Tibial nerve (tissue), 4 donors: ENCODE measurements at regions not wholly inside any gene's neighbourhood (a gene's known extent, or its start where the extent isn't known, plus 50 kb on each side); places are given as distances from the start of the nearest gene placed in this dataset.

ENCODE experiments used
- DNase-seq, 2 donors: peaks; one replicate each; pipeline ENCODE4 v3.0.0-alpha.2; 2019; ENCODE audit warnings: low spot score in 2 of 2
- H3K27ac ChIP-seq, 4 donors: fragments of 200-600 bp; sonication (generic) in 3 of 4; one replicate each; pipeline ENCODE4 v1.5.1; 2017 to 2019; ENCODE audit warnings: mild to moderate bottlenecking in 1 of 4
- H3K27me3 ChIP-seq, 2 donors: fragments of 200-600 bp; sonication (generic) in 1 of 2; one replicate each; pipeline versions ENCODE4 v1.5.1 to v1.6.0; 2017 to 2019
- H3K36me3 ChIP-seq, 3 donors: fragments of 200-600 bp; sonication (generic); one replicate each; pipeline ENCODE4 v1.5.1; 2018 to 2019
- H3K4me1 ChIP-seq, 4 donors: fragments of 200-600 bp; sonication (generic) in 3 of 4; one replicate each; pipeline ENCODE4 v1.5.1; 2017 to 2019
- H3K4me3 ChIP-seq, 4 donors: fragments of 200-600 bp; sonication (generic) in 3 of 4; one replicate each; pipeline ENCODE4 v1.5.1; 2017 to 2019; ENCODE audit warnings: mild to moderate bottlenecking in 1 of 4, moderate library complexity in 1 of 4
- H3K9me3 ChIP-seq, 4 donors: fragments of 200-600 bp; sonication (generic) in 3 of 4; one replicate each; pipeline ENCODE4 v1.5.1; 2017 to 2019
- EP300 ChIP-seq, 2 donors: sonication (generic); formaldehyde crosslinking; IDR thresholded peaks; one replicate each; pipeline ENCODE4 v1.6.1; 2017; ENCODE audit warnings: antibody characterized with exemption in 2 of 2, mild to moderate bottlenecking in 1 of 2
- POLR2A ChIP-seq, 2 donors: fragments of 450-650 bp; IDR thresholded peaks; one replicate each; pipeline ENCODE4 v1.6.1; 2017; ENCODE audit warnings: antibody characterized with exemption in 2 of 2, mild to moderate bottlenecking in 2 of 2, moderate library complexity in 2 of 2
- WGBS, 2 donors: methylation state at CpG; one replicate each; pipeline ENCODE4 v1.1.5; 2018; 5-methylcytosine and 5-hydroxymethylcytosine counted together
- TF ChIP-seq, protein P1 (sequence below), 5 experiments: fragments of 200-600 bp in 3 of 5; fragments of 450-650 bp in 2 of 5; sonication (generic) in 3 of 5; IDR thresholded peaks; one replicate each; pipeline ENCODE4 v1.5.1; 2016 to 2019; ENCODE audit warnings: antibody characterized with exemption in 5 of 5, mild to moderate bottlenecking in 3 of 5, moderate library complexity in 2 of 5

DNA sequence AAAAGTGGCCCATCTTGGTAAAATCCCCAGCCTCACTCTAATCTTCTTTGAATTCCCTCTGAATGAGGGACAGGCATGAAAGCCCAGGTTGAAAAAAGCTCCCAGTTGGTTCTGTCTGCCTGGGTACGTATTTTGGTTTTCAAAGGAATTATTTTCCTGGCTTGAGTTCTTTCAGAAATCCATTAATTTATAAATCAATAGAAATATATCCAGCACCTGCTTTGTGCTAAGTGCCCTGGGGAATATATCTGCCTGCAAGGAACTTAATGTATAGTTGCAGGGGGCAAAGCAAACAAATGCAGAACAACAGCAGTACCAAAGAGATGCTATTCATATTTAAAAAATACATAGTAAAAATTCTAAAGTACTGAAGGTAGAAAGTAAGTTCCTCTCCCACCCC lies 362.7 kb downstream of the REEP3 start:
- H3K36me3 ChIP-seq: no peaks in the 10 kb centered on the region
- 81 to 97% methylated on average over 1 of the region's 1 CpG for WGBS, 2 donors
- TF ChIP-seq, protein P1, sequence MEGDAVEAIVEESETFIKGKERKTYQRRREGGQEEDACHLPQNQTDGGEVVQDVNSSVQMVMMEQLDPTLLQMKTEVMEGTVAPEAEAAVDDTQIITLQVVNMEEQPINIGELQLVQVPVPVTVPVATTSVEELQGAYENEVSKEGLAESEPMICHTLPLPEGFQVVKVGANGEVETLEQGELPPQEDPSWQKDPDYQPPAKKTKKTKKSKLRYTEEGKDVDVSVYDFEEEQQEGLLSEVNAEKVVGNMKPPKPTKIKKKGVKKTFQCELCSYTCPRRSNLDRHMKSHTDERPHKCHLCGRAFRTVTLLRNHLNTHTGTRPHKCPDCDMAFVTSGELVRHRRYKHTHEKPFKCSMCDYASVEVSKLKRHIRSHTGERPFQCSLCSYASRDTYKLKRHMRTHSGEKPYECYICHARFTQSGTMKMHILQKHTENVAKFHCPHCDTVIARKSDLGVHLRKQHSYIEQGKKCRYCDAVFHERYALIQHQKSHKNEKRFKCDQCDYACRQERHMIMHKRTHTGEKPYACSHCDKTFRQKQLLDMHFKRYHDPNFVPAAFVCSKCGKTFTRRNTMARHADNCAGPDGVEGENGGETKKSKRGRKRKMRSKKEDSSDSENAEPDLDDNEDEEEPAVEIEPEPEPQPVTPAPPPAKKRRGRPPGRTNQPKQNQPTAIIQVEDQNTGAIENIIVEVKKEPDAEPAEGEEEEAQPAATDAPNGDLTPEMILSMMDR (IDR thresholded peaks at IDR 0.05): no peak
- TF ChIP-seq EP300 (IDR thresholded peaks at IDR 0.05): no peak
- no peak for TF ChIP-seq POLR2A (IDR thresholded peaks at IDR 0.05)

DNA sequence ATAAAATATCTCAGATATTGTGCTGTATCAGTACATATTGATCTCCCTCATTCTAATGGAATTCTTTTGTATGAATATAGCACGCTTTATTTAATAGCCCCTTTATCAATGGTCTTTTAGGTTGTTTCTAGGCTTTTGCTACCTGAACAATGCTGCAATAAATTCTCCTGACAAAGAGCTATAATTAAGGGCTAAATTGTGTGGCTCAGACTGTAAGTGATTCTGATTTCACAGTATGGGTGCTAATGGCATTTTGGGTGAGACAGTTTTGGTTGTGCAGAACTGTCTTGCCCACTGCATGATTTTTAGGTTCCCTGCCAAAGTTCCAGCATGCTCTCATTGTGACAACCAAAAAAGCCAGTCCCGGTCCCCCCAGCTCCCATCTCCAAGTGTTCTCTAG lies 363.2 kb downstream of the REEP3 start:
- no peak for DNase-seq
- Histone ChIP-seq H3K36me3 (no peaks in the 10 kb centered on the region), H3K4me3 (no peak overlapping the region), H3K4me1 (no peaks in the 10 kb centered on the region), H3K27me3 (no peaks in the 10 kb centered on the region), H3K9me3 (peaks cover 0 to 7% (median 0%) of the 10 kb centered on the region in 4 donors), H3K27ac (no peak overlapping the region)
- TF ChIP-seq POLR2A (IDR thresholded peaks at IDR 0.05): no peak
- TF ChIP-seq EP300 (IDR thresholded peaks at IDR 0.05): no peak
- TF ChIP-seq, protein P1 (IDR thresholded peaks at IDR 0.05): no peak
- WGBS, 2 donors: 72 to 73% methylated on average over 2 of the region's 2 CpGs

More for the DNA sequence above, 362.7 kb downstream of the REEP3 start:
- Histone ChIP-seq H3K4me1 (no peaks in the 10 kb centered on the region), H3K27me3 (no peaks in the 10 kb centered on the region), H3K27ac (no peak overlapping the region), H3K9me3 (peaks cover 0 to 12% (median 0%) of the 10 kb centered on the region in 4 donors), H3K4me3 (no peak overlapping the region)
- DNase-seq: no peak

DNA sequence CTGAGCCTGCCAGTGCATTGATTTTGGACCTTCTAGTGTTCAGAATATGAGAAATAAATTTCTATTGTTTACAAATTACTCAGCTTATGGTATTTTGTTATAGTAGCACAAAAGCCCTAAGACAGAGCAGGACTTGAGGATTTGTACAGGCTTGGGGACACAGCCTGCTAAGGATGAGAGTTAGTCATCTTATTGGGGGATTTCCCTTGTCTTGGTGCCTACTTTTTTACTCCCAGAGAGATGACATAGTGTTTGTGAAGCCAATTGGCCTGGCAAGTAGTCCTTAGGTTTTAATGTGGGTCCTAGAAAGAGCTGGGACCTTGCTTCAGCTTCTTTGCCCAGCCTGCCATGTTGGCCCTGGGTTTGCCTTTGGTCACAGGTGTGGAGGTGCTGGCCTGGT lies 364.0 kb downstream of the REEP3 start:
- TF ChIP-seq, protein P1 (IDR thresholded peaks at IDR 0.05): no peak
- TF ChIP-seq EP300 (IDR thresholded peaks at IDR 0.05) (no peak), POLR2A (IDR thresholded peaks at IDR 0.05) (no peak)
- DNase-seq: no peak
- Histone ChIP-seq H3K27ac (no peak overlapping the region), H3K36me3 (no peaks in the 10 kb centered on the region), H3K9me3 (peaks cover 0 to 7% (median 0%) of the 10 kb centered on the region in 4 donors), H3K4me3 (no peak overlapping the region), H3K4me1 (no peaks in the 10 kb centered on the region), H3K27me3 (no peaks in the 10 kb centered on the region)

DNA sequence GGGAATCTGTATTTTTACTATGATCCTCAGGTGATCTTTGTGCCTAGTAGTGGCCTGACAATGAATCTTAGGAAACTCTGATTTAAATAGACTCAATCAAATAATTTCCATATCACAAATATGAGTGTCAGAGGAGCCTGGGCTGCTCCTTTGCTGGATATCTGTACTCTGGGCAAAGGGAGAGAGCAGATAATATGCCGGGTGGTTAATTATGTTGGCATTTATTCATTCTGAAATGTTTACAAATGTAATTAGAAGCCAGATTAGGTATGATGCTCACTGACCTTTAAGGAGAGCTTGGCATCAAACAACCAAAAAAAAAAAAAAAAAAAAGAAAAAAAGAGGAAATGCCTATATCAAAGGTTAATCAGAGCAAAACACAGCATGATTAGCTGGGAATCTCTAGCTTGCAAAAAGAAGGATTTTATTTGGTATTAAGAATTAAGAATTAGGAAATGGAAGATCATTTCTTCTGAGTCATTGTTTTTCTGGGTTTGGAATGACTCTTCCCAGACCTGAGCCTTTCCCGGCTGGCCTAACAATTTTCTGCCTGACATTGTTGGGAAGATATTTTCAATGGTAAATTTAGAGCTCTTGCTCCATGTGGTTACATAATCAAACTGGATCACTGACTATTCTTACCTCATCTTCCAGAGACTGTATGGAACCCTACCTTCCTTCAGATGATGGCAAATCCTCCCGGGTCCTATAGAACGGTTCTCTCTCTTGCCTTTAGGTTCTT lies 365.3 kb downstream of the REEP3 start:
- Histone ChIP-seq H3K4me1 (no peaks in the 10 kb centered on the region), H3K9me3 (no peaks in the 10 kb centered on the region), H3K27ac (no peak overlapping the region), H3K27me3 (no peaks in the 10 kb centered on the region), H3K4me3 (no peak overlapping the region), H3K36me3 (no peaks in the 10 kb centered on the region)
- TF ChIP-seq, protein P1 (IDR thresholded peaks at IDR 0.05): no peak
- TF ChIP-seq POLR2A (IDR thresholded peaks at IDR 0.05): no peak
- TF ChIP-seq EP300 (IDR thresholded peaks at IDR 0.05): no peak
- no peak for DNase-seq
- 74 to 92% methylated on average over 4 of the region's 4 CpGs for WGBS, 2 donors

DNA sequence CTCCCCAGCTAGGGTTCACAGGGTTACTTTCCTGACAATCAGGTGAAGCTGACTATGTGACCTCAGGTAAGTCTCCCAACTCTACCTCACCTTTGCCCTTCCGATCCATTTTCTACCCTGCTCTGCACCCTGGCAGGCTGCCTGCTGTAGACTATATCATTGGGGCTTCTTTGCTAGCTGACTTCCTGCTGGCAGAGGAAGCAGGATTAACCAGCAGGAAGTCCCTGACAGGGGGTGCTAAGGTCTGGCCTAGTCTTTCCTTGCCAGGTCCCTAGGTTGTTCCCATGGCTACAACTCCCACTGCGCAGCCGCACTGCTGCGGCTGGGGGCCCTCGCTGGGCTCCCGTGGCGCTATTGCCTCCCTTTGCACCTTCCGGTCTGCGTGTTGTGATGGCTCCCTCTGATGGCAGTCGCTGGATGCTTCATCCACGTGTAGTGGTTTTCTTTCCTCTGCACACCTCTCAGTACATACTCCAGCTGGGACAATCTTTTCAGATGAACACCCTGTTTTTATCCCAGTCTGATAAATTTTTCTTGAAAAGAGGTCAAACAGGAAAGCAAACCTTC lies 365.9 kb downstream of the REEP3 start:
- Histone ChIP-seq H3K4me1 (no peaks in the 10 kb centered on the region), H3K9me3 (no peaks in the 10 kb centered on the region), H3K27ac (no peak overlapping the region), H3K27me3 (no peaks in the 10 kb centered on the region), H3K4me3 (no peak overlapping the region), H3K36me3 (no peaks in the 10 kb centered on the region)
- no peak for TF ChIP-seq EP300 (IDR thresholded peaks at IDR 0.05)
- TF ChIP-seq POLR2A (IDR thresholded peaks at IDR 0.05): no peak
- TF ChIP-seq, protein P1 (IDR thresholded peaks at IDR 0.05): no peak
- WGBS, 2 donors: 65 to 70% methylated on average over 11 of the region's 11 CpGs
- DNase-seq: no peak
